DND-41 (cell line): ENCODE measurements at regions not wholly inside any gene's neighbourhood (a gene's known extent, or its start where the extent isn't known, plus 50 kb on each side); places are given as distances from the start of the nearest gene placed in this dataset.

Source experiments
- EZH2 ChIP-seq: IDR thresholded peaks from 3 replicates; pipeline ENCODE4 v1.6.1; 2012; ENCODE audit warnings: borderline replicate concordance, low read depth, mild to moderate bottlenecking, moderate library complexity, low read length, inconsistent platforms; ENCODE audit not compliant: severe bottlenecking
- TF ChIP-seq, protein P1 (sequence below): IDR thresholded peaks from 2 replicates; pipeline ENCODE4 v1.5.1; 2012; ENCODE audit warnings: borderline replicate concordance, low read length, moderate library complexity, mild to moderate bottlenecking; ENCODE audit not compliant: poor library complexity, severe bottlenecking; ENCODE audit errors: extremely low read depth

DNA sequence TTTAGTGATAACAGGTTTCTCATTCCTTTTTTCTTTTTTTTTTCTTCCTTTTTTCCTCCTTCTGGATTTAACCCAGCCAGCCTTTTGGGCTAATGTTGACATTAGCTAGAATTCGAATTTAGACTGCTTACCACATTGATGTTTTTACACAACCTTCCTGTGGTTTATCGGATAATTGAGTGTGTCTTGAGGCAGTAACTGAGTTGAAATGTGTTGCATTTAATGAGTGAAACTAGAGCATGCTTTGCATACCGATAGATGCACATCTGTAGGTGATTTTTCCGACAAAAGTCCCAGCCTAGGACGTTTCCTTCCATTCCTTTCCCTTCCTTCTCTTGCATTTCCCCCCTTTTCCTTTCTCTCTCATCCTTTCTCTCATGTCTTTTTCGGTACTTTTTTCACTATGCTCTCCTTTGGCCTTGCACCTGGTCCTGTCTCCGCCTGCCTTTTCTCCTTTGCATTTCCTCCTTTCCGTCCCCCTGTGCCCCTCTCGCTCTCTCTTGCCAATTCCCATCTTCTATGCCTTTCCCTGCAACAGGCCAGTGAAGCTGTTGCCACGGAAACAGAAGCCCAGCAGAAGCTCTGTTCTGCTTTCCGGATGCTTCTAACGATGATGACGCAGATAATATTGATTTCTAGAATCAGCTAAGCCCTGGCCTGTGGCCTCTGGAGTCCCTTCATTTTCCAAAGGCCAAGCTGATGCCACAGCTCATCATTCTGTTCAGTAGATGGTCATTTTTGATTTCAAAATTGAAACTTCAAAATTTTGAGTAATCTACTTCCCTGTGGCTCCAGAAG is 76.1 kb downstream of the SLC25A47 start:
- TF ChIP-seq, protein P1, sequence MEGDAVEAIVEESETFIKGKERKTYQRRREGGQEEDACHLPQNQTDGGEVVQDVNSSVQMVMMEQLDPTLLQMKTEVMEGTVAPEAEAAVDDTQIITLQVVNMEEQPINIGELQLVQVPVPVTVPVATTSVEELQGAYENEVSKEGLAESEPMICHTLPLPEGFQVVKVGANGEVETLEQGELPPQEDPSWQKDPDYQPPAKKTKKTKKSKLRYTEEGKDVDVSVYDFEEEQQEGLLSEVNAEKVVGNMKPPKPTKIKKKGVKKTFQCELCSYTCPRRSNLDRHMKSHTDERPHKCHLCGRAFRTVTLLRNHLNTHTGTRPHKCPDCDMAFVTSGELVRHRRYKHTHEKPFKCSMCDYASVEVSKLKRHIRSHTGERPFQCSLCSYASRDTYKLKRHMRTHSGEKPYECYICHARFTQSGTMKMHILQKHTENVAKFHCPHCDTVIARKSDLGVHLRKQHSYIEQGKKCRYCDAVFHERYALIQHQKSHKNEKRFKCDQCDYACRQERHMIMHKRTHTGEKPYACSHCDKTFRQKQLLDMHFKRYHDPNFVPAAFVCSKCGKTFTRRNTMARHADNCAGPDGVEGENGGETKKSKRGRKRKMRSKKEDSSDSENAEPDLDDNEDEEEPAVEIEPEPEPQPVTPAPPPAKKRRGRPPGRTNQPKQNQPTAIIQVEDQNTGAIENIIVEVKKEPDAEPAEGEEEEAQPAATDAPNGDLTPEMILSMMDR: no peak
- no peak for TF ChIP-seq EZH2
